Skeletal muscle satellite cell (primary cell): ENCODE measurements at regions not wholly inside any gene's neighbourhood (a gene's known extent, or its start where the extent isn't known, plus 50 kb on each side); places are given as distances from the start of the nearest gene placed in this dataset.

ENCODE experiments used
- H3K27me3 ChIP-seq: 2 replicates; pipeline ENCODE4 v1.7.0; 2013; ENCODE audit warnings: low read length; ENCODE audit not compliant: control insufficient read depth, insufficient read depth
- H3K36me3 ChIP-seq: 2 replicates; pipeline ENCODE4 v1.7.0; 2013; ENCODE audit warnings: mild to moderate bottlenecking, control low read depth, low read length; ENCODE audit not compliant: insufficient read depth
- H3K4me1 ChIP-seq: 2 replicates; pipeline ENCODE4 v1.7.0; 2013; ENCODE audit warnings: low read length; ENCODE audit not compliant: control insufficient read depth, insufficient read depth
- H3K4me2 ChIP-seq: 2 replicates; pipeline ENCODE4 v1.7.0; 2013; ENCODE audit warnings: mild to moderate bottlenecking, low read length
- H3K4me3 ChIP-seq: 2 replicates; pipeline ENCODE4 v1.7.0; 2013; ENCODE audit warnings: low read length
- H3K9ac ChIP-seq: 2 replicates; pipeline ENCODE4 v1.7.0; 2013; ENCODE audit warnings: mild to moderate bottlenecking, low read depth, low read length, moderate library complexity
- H3K9me3 ChIP-seq: replicated peaks from 2 replicates; pipeline ENCODE4 v1.7.0; 2013; ENCODE audit warnings: mild to moderate bottlenecking, control low read depth, low read length

- Histone ChIP-seq H3K9me3 (no peaks in the 10 kb centered on the region), H3K9ac (no peak overlapping the region), H3K4me1 (no peaks in the 10 kb centered on the region), H3K36me3 (no peaks in the 10 kb centered on the region), H3K4me3 (no peak overlapping the region), H3K4me2 (no peak overlapping the region), H3K27me3 (peaks cover 3% of the 10 kb centered on the region)
Measured at GRCh38 chr5:74420220-74420619, 220.3 kb downstream of the ENC1 start.

GRCh38 chr5:74419468-74419867 is 221.1 kb downstream of the ENC1 start:
- H3K27me3 ChIP-seq, result peaks cover 3% of the 10 kb centered on the region
- no peak overlapping the region for H3K4me3 ChIP-seq
- no peaks in the 10 kb centered on the region for H3K9me3 ChIP-seq
- H3K36me3 ChIP-seq, result no peaks in the 10 kb centered on the region
- no peak overlapping the region for H3K4me2 ChIP-seq
- H3K4me1 ChIP-seq, result no peaks in the 10 kb centered on the region
- H3K9ac ChIP-seq, result no peak overlapping the region

- no peaks in the 10 kb centered on the region for H3K9me3 ChIP-seq
Measured at GRCh38 chr5:74418709-74419108, 221.8 kb downstream of the ENC1 start.

GRCh38 chr5:74418261-74418660 is 222.3 kb downstream of the ENC1 start:
- H3K4me3 ChIP-seq, result no peak overlapping the region
- peaks cover 8% of the 10 kb centered on the region for H3K27me3 ChIP-seq
- no peaks in the 10 kb centered on the region for H3K9me3 ChIP-seq
- H3K36me3 ChIP-seq, result no peaks in the 10 kb centered on the region
- H3K4me2 ChIP-seq, result no peak overlapping the region
- no peak overlapping the region for H3K9ac ChIP-seq
- H3K4me1 ChIP-seq, result no peaks in the 10 kb centered on the region

More at GRCh38 chr5:74418709-74419108, 221.8 kb downstream of the ENC1 start:
- Histone ChIP-seq H3K27me3 (peaks cover 8% of the 10 kb centered on the region), H3K9ac (no peak overlapping the region), H3K36me3 (no peaks in the 10 kb centered on the region), H3K4me2 (no peak overlapping the region), H3K4me3 (no peak overlapping the region), H3K4me1 (no peaks in the 10 kb centered on the region)

- Histone ChIP-seq H3K4me2 (no peak overlapping the region), H3K9me3 (no peaks in the 10 kb centered on the region), H3K4me1 (no peaks in the 10 kb centered on the region), H3K9ac (no peak overlapping the region), H3K36me3 (no peaks in the 10 kb centered on the region), H3K4me3 (no peak overlapping the region), H3K27me3 (peaks cover 11% of the 10 kb centered on the region)
Measured at GRCh38 chr5:74415695-74416102, 224.8 kb downstream of the ENC1 start.

- no peak overlapping the region for H3K4me2 ChIP-seq
- H3K9ac ChIP-seq, result no peak overlapping the region
- H3K9me3 ChIP-seq, result no peaks in the 10 kb centered on the region
- no peaks in the 10 kb centered on the region for H3K36me3 ChIP-seq
- H3K4me1 ChIP-seq, result no peaks in the 10 kb centered on the region
- H3K27me3 ChIP-seq, result peaks cover 18% of the 10 kb centered on the region
- no peak overlapping the region for H3K4me3 ChIP-seq
Measured at GRCh38 chr5:74414228-74414627, 226.3 kb downstream of the ENC1 start.

GRCh38 chr5:74413403-74414048 is 227.0 kb downstream of the ENC1 start:
- Histone ChIP-seq H3K9me3 (no peaks in the 10 kb centered on the region), H3K4me3 (no peak overlapping the region), H3K4me2 (no peak overlapping the region), H3K9ac (no peak overlapping the region), H3K4me1 (no peaks in the 10 kb centered on the region), H3K36me3 (no peaks in the 10 kb centered on the region), H3K27me3 (peaks cover 21% of the 10 kb centered on the region)

GRCh38 chr5:74412066-74412465 is 228.5 kb downstream of the ENC1 start:
- Histone ChIP-seq H3K4me3 (no peak overlapping the region), H3K9ac (no peak overlapping the region), H3K27me3 (peaks cover 25% of the 10 kb centered on the region), H3K9me3 (no peaks in the 10 kb centered on the region), H3K4me1 (no peaks in the 10 kb centered on the region), H3K4me2 (no peak overlapping the region), H3K36me3 (no peaks in the 10 kb centered on the region)

GRCh38 chr5:74409712-74410111 is 230.8 kb downstream of the ENC1 start:
- peaks cover 22% of the 10 kb centered on the region for H3K27me3 ChIP-seq
- no peaks in the 10 kb centered on the region for H3K9me3 ChIP-seq
- no peak overlapping the region for H3K4me2 ChIP-seq
- H3K4me1 ChIP-seq, result no peaks in the 10 kb centered on the region
- no peak overlapping the region for H3K9ac ChIP-seq
- H3K4me3 ChIP-seq, result no peak overlapping the region
- H3K36me3 ChIP-seq, result no peaks in the 10 kb centered on the region

GRCh38 chr5:74409166-74409706 is 231.3 kb downstream of the ENC1 start:
- Histone ChIP-seq H3K4me1 (no peaks in the 10 kb centered on the region), H3K9me3 (no peaks in the 10 kb centered on the region), H3K4me3 (no peak overlapping the region), H3K36me3 (no peaks in the 10 kb centered on the region), H3K4me2 (no peak overlapping the region), H3K9ac (no peak overlapping the region), H3K27me3 (peaks cover 22% of the 10 kb centered on the region)

GRCh38 chr5:74408150-74409043 is 232.1 kb downstream of the ENC1 start:
- Histone ChIP-seq H3K4me3 (no peak overlapping the region), H3K36me3 (no peaks in the 10 kb centered on the region), H3K27me3 (peaks cover 17% of the 10 kb centered on the region), H3K4me2 (no peak overlapping the region), H3K4me1 (no peaks in the 10 kb centered on the region), H3K9me3 (no peaks in the 10 kb centered on the region), H3K9ac (no peak overlapping the region)
